ENCODE measurements at regions not wholly inside any gene's neighbourhood (a gene's known extent, or its start where the extent isn't known, plus 50 kb on each side); places are given as distances from the start of the nearest gene placed in this dataset.

- TF ChIP-seq, protein P1, sequence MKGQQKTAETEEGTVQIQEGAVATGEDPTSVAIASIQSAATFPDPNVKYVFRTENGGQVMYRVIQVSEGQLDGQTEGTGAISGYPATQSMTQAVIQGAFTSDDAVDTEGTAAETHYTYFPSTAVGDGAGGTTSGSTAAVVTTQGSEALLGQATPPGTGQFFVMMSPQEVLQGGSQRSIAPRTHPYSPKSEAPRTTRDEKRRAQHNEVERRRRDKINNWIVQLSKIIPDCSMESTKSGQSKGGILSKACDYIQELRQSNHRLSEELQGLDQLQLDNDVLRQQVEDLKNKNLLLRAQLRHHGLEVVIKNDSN (IDR thresholded peaks at IDR 0.05): no peak
- TF ChIP-seq REST (IDR thresholded peaks at IDR 0.05; ENCODE audit: low read depth): no peak
- TF ChIP-seq FOXM1 (IDR thresholded peaks at IDR 0.05; ENCODE audit: borderline replicate concordance, low read depth): no peak
- no peak for TF ChIP-seq RAD21 (IDR thresholded peaks at IDR 0.05; ENCODE audit: low read depth)
- TF ChIP-seq EGR1 (IDR thresholded peaks at IDR 0.05): no peak
- no peak for TF ChIP-seq CREB1 (IDR thresholded peaks at IDR 0.05; ENCODE audit: low read depth)
- TF ChIP-seq NFIC (IDR thresholded peaks at IDR 0.05): no peak
- TF ChIP-seq EP300 (IDR thresholded peaks at IDR 0.05; ENCODE audit: borderline replicate concordance): no peak
- TF ChIP-seq MAX (IDR thresholded peaks at IDR 0.05): no peak
- TF ChIP-seq YY1 (IDR thresholded peaks at IDR 0.05; ENCODE audit: low read depth): no peak
- no peak for TF ChIP-seq TAF1 (IDR thresholded peaks at IDR 0.05; ENCODE audit: low read depth)
- TF ChIP-seq ZBTB7A (IDR thresholded peaks at IDR 0.05; ENCODE audit: low read depth): no peak
- TF ChIP-seq TCF12 (IDR thresholded peaks at IDR 0.05; ENCODE audit: low read depth): no peak
These were observed 126.4 kb upstream of the KCNQ5 start for GRCh38 chr6:72495441-72495840.

DNA sequence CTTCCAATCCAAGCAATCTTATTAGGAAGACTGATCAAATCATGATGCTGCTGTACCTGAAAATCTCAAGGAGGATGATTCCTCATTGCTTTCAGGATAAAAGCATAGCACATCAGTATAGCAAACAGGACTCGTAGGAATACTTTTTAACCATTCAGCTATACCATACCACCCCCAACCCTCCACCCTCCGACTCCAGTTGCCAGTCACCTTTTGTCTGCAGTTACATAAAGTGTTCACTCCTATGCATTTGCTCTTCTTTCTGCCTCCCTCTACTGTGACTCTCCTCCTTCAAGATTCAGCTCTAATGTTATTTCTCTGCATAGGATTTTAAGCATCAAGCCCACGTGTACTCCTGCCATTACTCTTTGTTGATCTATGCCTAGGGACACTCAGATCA, 124.7 kb upstream of the KCNQ5 start:
- TF ChIP-seq RAD21 (IDR thresholded peaks at IDR 0.05; ENCODE audit: low read depth): no peak
- TF ChIP-seq EP300 (IDR thresholded peaks at IDR 0.05; ENCODE audit: borderline replicate concordance): no peak
- TF ChIP-seq YY1 (IDR thresholded peaks at IDR 0.05; ENCODE audit: low read depth): no peak
- TF ChIP-seq TAF1 (IDR thresholded peaks at IDR 0.05; ENCODE audit: low read depth): no peak
- TF ChIP-seq ZBTB7A (IDR thresholded peaks at IDR 0.05; ENCODE audit: low read depth): no peak
- no peak for TF ChIP-seq MAX (IDR thresholded peaks at IDR 0.05)
- TF ChIP-seq, protein P1 (IDR thresholded peaks at IDR 0.05): no peak
- TF ChIP-seq TEAD4 (IDR thresholded peaks at IDR 0.05): no peak
- no peak for TF ChIP-seq CREB1 (IDR thresholded peaks at IDR 0.05; ENCODE audit: low read depth)
- no peak for TF ChIP-seq TCF12 (IDR thresholded peaks at IDR 0.05; ENCODE audit: low read depth)
- no peak for TF ChIP-seq NFIC (IDR thresholded peaks at IDR 0.05)
- TF ChIP-seq CEBPB (IDR thresholded peaks at IDR 0.05): no peak
- no peak for TF ChIP-seq FOXM1 (IDR thresholded peaks at IDR 0.05; ENCODE audit: borderline replicate concordance, low read depth)
- no peak for TF ChIP-seq REST (IDR thresholded peaks at IDR 0.05; ENCODE audit: low read depth)
- no peak for TF ChIP-seq EGR1 (IDR thresholded peaks at IDR 0.05)

- TF ChIP-seq CEBPB (IDR thresholded peaks at IDR 0.05) (no peak), CREB1 (IDR thresholded peaks at IDR 0.05; ENCODE audit: low read depth) (no peak), TEAD4 (IDR thresholded peaks at IDR 0.05) (no peak), RAD21 (IDR thresholded peaks at IDR 0.05; ENCODE audit: low read depth) (no peak), MAX (IDR thresholded peaks at IDR 0.05) (no peak), EGR1 (IDR thresholded peaks at IDR 0.05) (no peak), TAF1 (IDR thresholded peaks at IDR 0.05; ENCODE audit: low read depth) (no peak), EP300 (IDR thresholded peaks at IDR 0.05; ENCODE audit: borderline replicate concordance) (no peak), FOXM1 (IDR thresholded peaks at IDR 0.05; ENCODE audit: borderline replicate concordance, low read depth) (no peak), TCF12 (IDR thresholded peaks at IDR 0.05; ENCODE audit: low read depth) (no peak), ZBTB7A (IDR thresholded peaks at IDR 0.05; ENCODE audit: low read depth) (no peak), YY1 (IDR thresholded peaks at IDR 0.05; ENCODE audit: low read depth) (no peak), REST (IDR thresholded peaks at IDR 0.05; ENCODE audit: low read depth) (no peak), NFIC (IDR thresholded peaks at IDR 0.05) (no peak)
- TF ChIP-seq, protein P1 (IDR thresholded peaks at IDR 0.05): no peak
These were observed 121.2 kb upstream of the KCNQ5 start for GRCh38 chr6:72500669-72501068.
